NCI-H1105 treated with DMSO at 0.1 percent for 48 hours (cell line): ENCODE measurements at regions not wholly inside any gene's neighbourhood (a gene's known extent, or its start where the extent isn't known, plus 50 kb on each side); places are given as distances from the start of the nearest gene placed in this dataset.
"Not testable (repeated sequence)": the region's sequence is repeated elsewhere in the genome, so short reads cannot be mapped to it uniquely, and the experiment has no call there.

Source experiments
- DNase-seq: peaks from one replicate; lab custom pipeline; 2025; lab: John Stamatoyannopoulos, UW

GRCh38 chr2:89151699-89152098 lies 460.2 kb downstream of the RPIA start:
- not testable (repeated sequence) for DNase-seq

- DNase-seq, result not testable (repeated sequence)
Measured at GRCh38 chr2:89152501-89152900, 461.0 kb downstream of the RPIA start.

GRCh38 chr2:89153210-89153609 lies 461.7 kb downstream of the RPIA start:
- not testable (repeated sequence) for DNase-seq

- DNase-seq, result not testable (repeated sequence)
Measured at GRCh38 chr2:89154247-89154682, 462.8 kb downstream of the RPIA start.

DNA sequence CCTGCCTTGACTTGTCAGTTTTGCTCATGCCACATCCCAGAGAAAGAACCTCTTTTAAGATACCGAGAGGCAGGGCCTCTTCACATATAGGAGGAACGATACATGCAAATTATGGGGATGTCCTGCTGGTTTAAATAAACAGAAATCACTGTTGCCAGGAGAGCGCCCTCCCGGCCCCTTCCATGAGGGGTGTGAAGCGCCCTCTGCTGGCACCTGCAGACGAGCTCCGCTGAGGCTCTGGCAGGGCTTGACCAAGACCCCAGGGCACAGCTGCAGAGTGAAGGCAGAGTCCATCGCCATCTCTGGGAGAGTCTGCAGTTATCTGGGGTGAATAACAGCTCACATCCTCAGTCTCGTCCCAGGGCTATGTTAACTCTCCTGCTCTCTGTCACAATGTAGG lies 468.8 kb downstream of the RPIA start:
- DNase-seq, result not testable (repeated sequence)

DNA sequence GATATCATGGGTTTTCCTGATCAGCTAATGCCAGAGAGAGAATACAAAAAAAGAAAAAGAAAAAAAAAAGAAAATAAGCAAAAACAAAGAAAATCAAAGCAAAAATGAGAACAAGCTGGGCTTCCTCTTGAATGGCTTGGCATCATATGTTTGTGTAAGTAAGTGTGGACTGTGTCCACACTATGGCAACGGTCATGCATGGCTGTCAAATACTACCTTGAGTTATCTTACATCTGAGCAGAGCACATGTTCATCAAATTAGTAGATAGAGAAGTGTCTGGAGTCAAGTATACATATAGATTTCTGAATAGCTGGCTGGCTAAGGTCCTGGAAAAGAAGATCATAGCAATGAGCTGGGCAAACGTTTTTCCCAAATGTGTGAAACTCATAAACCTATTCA lies 470.2 kb downstream of the RPIA start:
- DNase-seq, result not testable (repeated sequence)

GRCh38 chr2:89170506-89171173 lies 479.2 kb downstream of the RPIA start:
- not testable (repeated sequence) for DNase-seq

DNA sequence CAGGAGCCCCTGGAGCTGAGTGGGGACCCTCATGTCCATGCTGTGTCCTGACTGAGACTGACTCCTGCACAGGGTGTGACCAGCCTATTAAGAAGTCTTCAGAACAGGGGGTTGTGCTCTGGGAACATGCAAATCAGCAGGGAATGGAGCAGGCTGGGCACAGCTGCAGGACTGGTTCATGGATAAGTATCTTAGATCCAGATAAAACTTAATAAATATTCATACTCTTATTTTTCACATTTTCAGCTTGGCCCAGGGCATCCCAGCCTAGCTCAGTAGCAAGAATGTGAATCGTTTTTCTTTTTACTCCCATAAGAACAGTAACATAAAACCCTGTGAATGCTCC lies 479.7 kb downstream of the RPIA start:
- not testable (repeated sequence) for DNase-seq

DNA sequence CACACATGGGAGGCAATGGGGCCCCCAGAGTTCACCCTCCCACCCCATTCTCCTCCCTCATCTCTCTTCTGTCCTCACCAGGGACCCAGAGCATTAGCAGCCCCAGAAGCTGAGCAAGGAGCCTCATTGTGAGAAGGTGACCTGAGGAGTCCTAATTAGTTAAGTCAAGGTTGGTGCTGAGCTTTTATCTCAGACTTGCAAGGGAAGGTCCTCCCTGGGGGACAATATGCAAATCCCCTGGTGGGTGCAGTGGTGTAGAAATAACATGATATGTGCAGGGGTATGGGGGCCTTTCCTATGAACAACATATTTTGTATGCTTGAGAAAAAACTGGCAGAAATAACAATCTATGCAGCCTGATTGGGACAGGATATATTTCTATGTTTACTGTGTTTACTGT lies 485.5 kb downstream of the RPIA start:
- not testable (repeated sequence) for DNase-seq

DNA sequence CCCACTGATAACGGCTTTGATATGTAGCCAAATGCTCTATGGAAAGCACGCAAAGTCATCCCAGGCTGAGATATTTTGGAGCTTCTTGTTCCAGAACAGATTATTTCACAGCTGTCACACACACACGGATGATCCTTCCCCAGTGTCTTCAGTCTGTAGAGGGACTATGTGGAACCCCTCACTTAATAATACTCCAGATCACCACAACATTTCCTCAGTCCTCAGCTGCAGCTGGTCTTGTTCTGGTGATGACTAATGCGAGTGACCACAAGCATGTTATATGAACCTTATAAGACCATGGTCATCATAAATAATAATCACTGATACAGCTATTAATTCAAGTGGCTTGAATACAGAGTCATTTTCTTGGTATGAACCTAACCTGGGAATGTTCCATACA lies 490.7 kb downstream of the RPIA start:
- DNase-seq, result not testable (repeated sequence)

- DNase-seq, result not testable (repeated sequence)
Measured at GRCh38 chr2:89184746-89185145, 493.3 kb downstream of the RPIA start.

DNA sequence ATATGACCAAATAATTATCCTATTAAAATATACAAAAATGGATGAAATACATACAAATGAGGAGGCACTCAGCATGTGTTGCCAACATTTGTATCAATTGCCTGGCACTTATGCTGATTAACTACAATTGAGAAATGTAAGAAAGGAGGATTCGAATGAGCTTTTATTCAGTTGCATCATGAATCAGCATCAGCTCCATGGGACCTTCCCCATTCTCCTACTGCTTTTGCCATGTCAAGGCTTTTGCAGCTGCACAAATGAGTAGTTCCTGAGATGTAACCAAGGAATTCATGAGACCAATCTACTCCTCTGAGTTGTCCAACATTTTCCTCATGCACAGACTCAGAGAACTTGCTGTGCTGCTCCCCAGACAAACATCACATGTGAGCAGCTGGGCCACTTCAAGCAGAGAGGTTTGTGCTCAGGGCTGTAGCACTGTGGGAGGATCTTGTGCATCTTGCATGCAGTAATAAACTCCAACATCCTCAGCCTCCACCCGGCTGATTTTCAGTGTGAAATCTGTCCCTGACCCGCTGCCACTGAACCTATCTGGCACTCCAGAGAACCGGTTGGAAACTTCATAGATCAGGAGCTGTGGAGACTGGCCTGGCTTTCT lies 504.3 kb downstream of the RPIA start:
- not testable (repeated sequence) for DNase-seq

DNA sequence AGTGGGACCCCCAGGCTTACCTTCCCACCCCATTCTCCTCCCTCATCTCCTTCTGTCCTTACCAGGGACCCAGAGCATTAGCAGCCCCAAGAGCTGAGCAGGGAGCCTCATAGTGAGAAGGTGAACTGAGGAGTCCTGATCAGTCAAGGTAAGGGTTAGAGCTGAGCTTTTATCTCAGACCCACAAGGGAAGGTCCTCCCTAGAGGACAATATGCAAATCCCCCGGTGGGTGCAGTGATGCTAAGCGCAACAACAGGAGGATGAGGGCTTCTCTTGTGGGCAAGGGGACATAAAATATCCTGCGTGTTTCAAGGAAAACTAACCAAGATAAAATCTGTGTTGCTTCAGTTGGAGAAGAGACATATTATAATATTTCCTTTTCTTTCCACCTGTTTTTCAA lies 505.2 kb downstream of the RPIA start:
- DNase-seq, result not testable (repeated sequence)

DNA sequence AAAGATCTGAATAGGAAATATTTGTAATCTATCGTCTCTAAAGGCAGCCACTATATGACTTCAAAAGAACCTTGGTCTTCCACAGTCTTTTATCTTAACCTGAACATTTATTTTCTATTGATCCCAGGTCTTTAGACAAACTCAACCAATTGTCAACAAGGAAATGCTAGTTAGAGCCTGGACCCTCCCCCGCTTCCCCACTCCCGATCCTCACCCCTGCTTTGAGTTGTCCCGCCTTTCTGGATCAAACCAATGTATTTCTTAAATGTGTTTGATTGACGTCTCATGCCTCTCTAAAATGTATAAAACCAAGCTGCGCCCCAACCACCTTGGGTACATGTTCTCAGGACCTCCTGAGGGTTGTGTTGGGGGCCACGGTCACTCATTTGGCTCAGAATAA lies 506.6 kb downstream of the RPIA start:
- not testable (repeated sequence) for DNase-seq

- not testable (repeated sequence) for DNase-seq
Measured at GRCh38 chr2:89199453-89200246, 508.2 kb downstream of the RPIA start.

DNA sequence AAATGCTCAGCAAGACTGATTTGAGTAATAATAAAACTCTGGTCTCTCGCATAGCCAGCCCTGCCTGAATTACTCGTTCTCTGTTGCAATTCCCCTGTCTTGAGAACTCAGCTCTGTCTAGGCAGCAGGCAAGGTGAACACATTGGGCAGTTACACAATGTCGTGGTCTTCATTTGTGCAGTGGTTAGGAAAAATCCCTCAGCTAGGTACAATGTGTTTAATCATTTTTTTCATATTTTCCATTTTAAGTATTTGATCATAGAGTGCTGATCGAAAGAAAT lies 508.7 kb downstream of the RPIA start:
- DNase-seq, result not testable (repeated sequence)

- not testable (repeated sequence) for DNase-seq
Measured at GRCh38 chr2:89202518-89202917, 511.0 kb downstream of the RPIA start.

DNA sequence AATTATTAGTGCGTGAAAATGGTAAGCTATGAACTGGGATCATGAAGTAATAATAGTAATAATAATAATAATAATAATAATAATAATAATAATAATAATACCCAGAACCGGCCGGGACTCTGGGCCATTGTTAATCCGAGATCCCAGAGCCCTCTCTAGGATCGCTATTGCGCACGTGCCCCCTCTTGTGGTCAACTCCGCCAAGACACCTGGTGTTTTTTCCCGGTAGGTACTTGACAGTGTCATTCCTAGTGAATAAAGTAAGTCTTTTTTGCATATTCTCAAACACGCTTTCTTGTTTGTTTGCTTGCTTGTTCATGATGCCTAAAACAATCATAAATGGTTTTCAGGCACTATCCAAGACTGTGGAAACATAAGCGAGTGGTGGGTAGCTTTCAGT lies 513.7 kb downstream of the RPIA start:
- DNase-seq, result peak; percentile 4

GRCh38 chr2:89208144-89208932 lies 516.9 kb downstream of the RPIA start:
- not testable (repeated sequence) for DNase-seq

DNA sequence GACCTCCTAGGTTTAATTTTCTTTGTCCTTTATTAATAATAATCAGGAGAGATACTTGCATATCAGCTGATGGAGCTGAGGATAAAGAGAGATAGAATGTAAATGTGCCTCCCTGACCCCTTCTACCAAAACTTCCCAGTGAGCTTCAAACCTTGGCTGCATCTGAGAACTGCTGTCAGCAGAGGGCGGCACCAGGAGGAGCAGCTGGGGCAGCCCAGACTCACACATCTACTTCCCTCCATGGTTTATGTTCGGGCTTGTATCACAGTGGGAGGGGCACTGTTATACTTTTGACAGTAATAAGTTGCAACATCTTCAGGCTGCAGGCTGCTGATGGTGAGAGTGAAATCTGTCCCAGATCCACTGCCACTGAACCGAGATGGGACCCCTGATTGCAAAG lies 521.7 kb downstream of the RPIA start:
- not testable (repeated sequence) for DNase-seq

DNA sequence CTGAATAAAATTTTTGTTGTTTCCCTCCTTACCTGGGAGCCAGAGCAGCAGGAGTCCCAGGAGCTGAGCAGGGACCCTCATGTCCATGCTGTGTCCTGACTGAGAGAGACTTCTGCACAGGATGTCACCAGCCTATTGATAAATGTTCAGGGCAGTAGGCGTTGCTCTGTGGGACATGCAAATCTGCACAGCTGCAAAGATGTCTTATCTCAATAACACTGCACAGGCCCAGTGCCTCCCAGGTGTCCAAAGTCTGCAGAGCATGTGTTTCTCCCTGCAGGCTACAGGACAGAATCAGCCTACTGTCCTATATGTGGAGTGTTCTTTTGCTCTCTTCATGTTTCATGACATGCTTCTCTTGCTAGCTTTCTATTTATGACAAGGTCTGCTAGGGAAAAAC lies 522.3 kb downstream of the RPIA start:
- not testable (repeated sequence) for DNase-seq

DNA sequence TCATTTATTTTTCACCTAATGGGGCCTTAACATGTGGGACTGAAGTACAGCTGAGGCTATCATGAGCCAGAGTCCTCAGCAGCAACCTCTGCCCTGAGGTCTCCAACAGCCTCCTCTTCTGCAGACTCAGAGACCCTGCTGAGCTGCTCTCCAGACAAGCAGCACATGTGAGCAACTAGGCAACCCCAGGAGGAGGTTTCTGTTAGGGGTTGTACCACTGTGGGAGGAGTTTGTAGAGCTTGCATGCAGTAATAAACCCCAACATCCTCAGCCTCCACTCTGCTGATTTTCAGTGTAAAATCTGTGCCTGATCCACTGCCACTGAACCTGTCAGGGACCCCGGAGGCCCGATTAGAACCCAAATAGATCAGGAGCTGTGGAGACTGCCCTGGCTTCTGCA lies 530.0 kb downstream of the RPIA start:
- not testable (repeated sequence) for DNase-seq
